SU-DHL-6 (cell line): ENCODE measurements at regions not wholly inside any gene's neighbourhood (a gene's known extent, or its start where the extent isn't known, plus 50 kb on each side); places are given as distances from the start of the nearest gene placed in this dataset.
"Not testable (repeated sequence)": the region's sequence is repeated elsewhere in the genome, so short reads cannot be mapped to it uniquely, and the experiment has no call there.

Experiments used
- H2AFZ ChIP-seq: fragments of 200-600 bp; sonication (generic); 2 replicates; pipeline ENCODE4 v1.6.1; 2014; ENCODE audit warnings: low read depth, mild to moderate bottlenecking, moderate library complexity, mixed read lengths, antibody characterized with exemption, low read length; ENCODE audit not compliant: severe bottlenecking
- H3F3A ChIP-seq: fragments of 200-600 bp; shearing (Covaris generic); 2 replicates; pipeline ENCODE4 v1.6.0; 2016; ENCODE audit warnings: antibody characterized with exemption, mild to moderate bottlenecking; ENCODE audit not compliant: insufficient read depth
- H3K27ac ChIP-seq: fragments of 200-600 bp; sonication (generic); 2 replicates; pipeline ENCODE4 v1.5.1; 2016; ENCODE audit warnings: low read depth, mild to moderate bottlenecking, low read length, moderate library complexity, mixed read lengths
- H3K27me3 ChIP-seq: fragments of 200-600 bp; sonication (generic), shearing (Covaris generic); 2 replicates; pipeline ENCODE4 v1.6.0; 2014; ENCODE audit warnings: mild to moderate bottlenecking, low read length
- H3K36me3 ChIP-seq: fragments of 200-600 bp; sonication (generic); 2 replicates; pipeline ENCODE4 v1.6.1; 2014; ENCODE audit warnings: mild to moderate bottlenecking, low read length, mixed read lengths
- H3K4me2 ChIP-seq: fragments of 300-600, 200-600 bp; shearing (Covaris generic), sonication (generic); 2 replicates; pipeline ENCODE4 v1.6.0; 2014; ENCODE audit warnings: low read length, low read depth, mild to moderate bottlenecking; ENCODE audit not compliant: poor library complexity, severe bottlenecking
- H3K4me3 ChIP-seq: fragments of 200-600 bp; sonication (generic); 2 replicates; pipeline ENCODE4 v1.5.1; 2014; ENCODE audit warnings: antibody characterized with exemption, low read length, mild to moderate bottlenecking, mixed read lengths; ENCODE audit not compliant: insufficient read depth, poor library complexity, severe bottlenecking
- H3K79me2 ChIP-seq: fragments of 200-600 bp; sonication (generic); 2 replicates; pipeline ENCODE4 v1.6.1; 2014; ENCODE audit warnings: mild to moderate bottlenecking, low read length, moderate library complexity; ENCODE audit not compliant: insufficient read depth
- H3K9ac ChIP-seq: fragments of 200-600 bp; sonication (generic); 2 replicates; pipeline ENCODE4 v1.7.0; 2014; ENCODE audit warnings: mild to moderate bottlenecking, low read length
- H3K9me2 ChIP-seq: fragments of 200-600 bp; sonication (generic); replicated peaks from 2 replicates; pipeline ENCODE4 v1.6.1; 2014; ENCODE audit warnings: low read length; ENCODE audit not compliant: insufficient read depth
- H3K9me3 ChIP-seq: fragments of 200-600 bp; sonication (generic); 2 replicates; pipeline ENCODE4 v1.6.1; 2014; ENCODE audit warnings: low read length, mixed read lengths; ENCODE audit not compliant: insufficient read depth
- H4K20me1 ChIP-seq: fragments of 200-600 bp; sonication (generic); 2 replicates; pipeline ENCODE4 v1.6.1; 2014; ENCODE audit warnings: low read depth, mild to moderate bottlenecking, antibody characterized with exemption, low read length, moderate library complexity, mixed read lengths
- EZH2phosphoT487 ChIP-seq: fragments of 200-600 bp; sonication (generic), shearing (Covaris generic); conservative IDR thresholded peaks from 2 replicates; pipeline ENCODE4 v1.6.1; 2018; ENCODE audit warnings: mild to moderate bottlenecking, antibody characterized with exemption, low read length, moderate library complexity, mixed read lengths
- TF ChIP-seq, protein P1 (sequence below): fragments of 200-600 bp; sonication (generic); IDR thresholded peaks from one replicate; pipeline ENCODE4 v1.5.1; 2017; ENCODE audit warnings: antibody characterized with exemption, mild to moderate bottlenecking, low read length, moderate library complexity; ENCODE audit not compliant: insufficient read depth, poor library complexity, severe bottlenecking

GRCh38 chr7:45331563-45331962 is 174.0 kb downstream of the RAMP3 start:
- no peak overlapping the region for H3K27ac ChIP-seq
- H4K20me1 ChIP-seq, result no peaks in the 10 kb centered on the region
- H3K4me2 ChIP-seq, result no peak overlapping the region
- no peaks in the 10 kb centered on the region for H3K27me3 ChIP-seq
- H3F3A ChIP-seq, result no peaks in the 10 kb centered on the region
- no peaks in the 10 kb centered on the region for H3K9me2 ChIP-seq
- H2AFZ ChIP-seq, result no peak overlapping the region
- H3K9me3 ChIP-seq, result no peaks in the 10 kb centered on the region; the same call in 1 of the 2 replicates
- no peaks in the 10 kb centered on the region for H3K79me2 ChIP-seq
- H3K4me3 ChIP-seq, result no peak overlapping the region
- no peaks in the 10 kb centered on the region for H3K36me3 ChIP-seq
- TF ChIP-seq, protein P1, sequence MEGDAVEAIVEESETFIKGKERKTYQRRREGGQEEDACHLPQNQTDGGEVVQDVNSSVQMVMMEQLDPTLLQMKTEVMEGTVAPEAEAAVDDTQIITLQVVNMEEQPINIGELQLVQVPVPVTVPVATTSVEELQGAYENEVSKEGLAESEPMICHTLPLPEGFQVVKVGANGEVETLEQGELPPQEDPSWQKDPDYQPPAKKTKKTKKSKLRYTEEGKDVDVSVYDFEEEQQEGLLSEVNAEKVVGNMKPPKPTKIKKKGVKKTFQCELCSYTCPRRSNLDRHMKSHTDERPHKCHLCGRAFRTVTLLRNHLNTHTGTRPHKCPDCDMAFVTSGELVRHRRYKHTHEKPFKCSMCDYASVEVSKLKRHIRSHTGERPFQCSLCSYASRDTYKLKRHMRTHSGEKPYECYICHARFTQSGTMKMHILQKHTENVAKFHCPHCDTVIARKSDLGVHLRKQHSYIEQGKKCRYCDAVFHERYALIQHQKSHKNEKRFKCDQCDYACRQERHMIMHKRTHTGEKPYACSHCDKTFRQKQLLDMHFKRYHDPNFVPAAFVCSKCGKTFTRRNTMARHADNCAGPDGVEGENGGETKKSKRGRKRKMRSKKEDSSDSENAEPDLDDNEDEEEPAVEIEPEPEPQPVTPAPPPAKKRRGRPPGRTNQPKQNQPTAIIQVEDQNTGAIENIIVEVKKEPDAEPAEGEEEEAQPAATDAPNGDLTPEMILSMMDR, result no peak
- no peak for TF ChIP-seq EZH2phosphoT487
- H3K9ac ChIP-seq, result no peak overlapping the region

DNA sequence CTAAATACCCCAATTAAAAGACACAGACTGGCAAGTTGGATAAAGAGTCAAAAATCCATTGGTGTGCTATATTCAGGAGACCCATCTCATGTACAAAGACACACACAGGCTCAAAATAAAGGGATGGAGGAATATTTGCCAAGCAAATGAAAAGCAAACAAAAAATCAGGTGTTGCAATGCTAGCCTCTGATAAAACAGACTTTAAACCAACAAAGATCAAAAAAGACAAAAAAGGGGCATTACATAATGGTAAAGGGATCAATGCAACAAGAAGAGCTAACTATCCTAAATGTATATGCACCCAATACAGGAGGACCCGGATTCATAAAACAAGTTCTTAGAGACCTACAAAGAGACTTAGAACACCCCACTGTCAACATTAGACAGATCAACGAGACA is 177.4 kb downstream of the RAMP3 start:
- H3K79me2 ChIP-seq, H4K20me1 ChIP-seq, H2AFZ ChIP-seq, H3K4me3 ChIP-seq, H3K9me2 ChIP-seq, H3K4me2 ChIP-seq, H3K27ac ChIP-seq, H3K36me3 ChIP-seq, H3F3A ChIP-seq, H3K9me3 ChIP-seq, H3K9ac ChIP-seq, H3K27me3 ChIP-seq: not testable (repeated sequence)

DNA sequence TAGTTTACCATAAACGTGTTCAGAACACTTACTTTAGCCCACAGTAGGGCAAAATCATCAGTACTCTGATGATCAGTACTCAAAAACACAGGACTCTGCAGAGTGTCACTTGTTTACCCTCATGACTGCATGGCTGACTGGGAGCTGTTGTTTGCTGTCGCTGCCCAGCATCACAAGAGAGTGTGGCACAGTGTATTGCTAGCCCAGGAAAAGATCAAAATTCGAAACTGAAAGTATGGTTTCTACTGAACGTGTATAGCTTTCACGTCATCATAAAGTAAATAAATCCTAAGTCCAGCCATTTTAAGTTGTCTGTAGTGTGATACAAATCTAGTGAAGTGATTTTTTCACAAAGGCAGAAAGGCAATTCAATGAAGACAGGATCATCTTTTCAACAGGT is 184.6 kb downstream of the RAMP3 start:
- TF ChIP-seq, protein P1, result no peak
- TF ChIP-seq EZH2phosphoT487, result no peak
- Histone ChIP-seq H3K4me3 (no peak overlapping the region), H3K27ac (no peak overlapping the region), H3K36me3 (no peaks in the 10 kb centered on the region), H3F3A (no peaks in the 10 kb centered on the region), H3K4me2 (no peak overlapping the region), H3K9me3 (no peaks in the 10 kb centered on the region), H4K20me1 (no peaks in the 10 kb centered on the region), H3K79me2 (no peaks in the 10 kb centered on the region), H3K9ac (no peak overlapping the region), H3K27me3 (no peaks in the 10 kb centered on the region), H2AFZ (no peak overlapping the region), H3K9me2 (no peaks in the 10 kb centered on the region)

- H3K4me2 ChIP-seq, result no peak overlapping the region
- TF ChIP-seq EZH2phosphoT487, result no peak
- TF ChIP-seq, protein P1, result no peak
These were observed 186.2 kb downstream of the RAMP3 start for GRCh38 chr7:45343746-45344145.

More at GRCh38 chr7:45343746-45344145, 186.2 kb downstream of the RAMP3 start:
- Histone ChIP-seq H3K9me3 (no peaks in the 10 kb centered on the region), H2AFZ (no peak overlapping the region), H3K36me3 (no peaks in the 10 kb centered on the region), H3F3A (no peaks in the 10 kb centered on the region), H3K27me3 (no peaks in the 10 kb centered on the region), H4K20me1 (no peaks in the 10 kb centered on the region), H3K9ac (no peak overlapping the region), H3K79me2 (no peaks in the 10 kb centered on the region), H3K9me2 (no peaks in the 10 kb centered on the region), H3K27ac (no peak overlapping the region), H3K4me3 (no peak overlapping the region)
